ENCODE measurements at regions not wholly inside any gene's neighbourhood (a gene's known extent, or its start where the extent isn't known, plus 50 kb on each side); places are given as distances from the start of the nearest gene placed in this dataset.

DNA sequence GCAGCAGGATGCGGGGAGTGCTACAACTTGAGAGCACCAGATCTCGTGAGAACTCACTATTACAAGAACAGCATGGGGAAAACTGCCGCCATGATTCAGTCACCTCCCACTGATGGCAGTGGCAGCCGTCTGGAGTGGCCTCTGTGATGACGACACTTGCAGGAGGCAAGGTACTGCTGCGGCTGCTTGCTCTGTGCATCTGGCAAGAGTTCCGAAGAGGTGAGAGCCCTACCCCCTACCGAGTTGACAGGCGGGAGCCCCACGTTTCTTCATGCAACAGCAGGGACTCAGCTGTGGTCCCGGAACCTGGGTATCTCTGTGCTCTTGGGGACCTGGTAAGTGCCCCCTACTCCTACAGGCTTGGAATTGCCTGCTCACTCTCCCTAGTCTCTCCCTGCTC is 1672.7 kb upstream of the TMEFF2 start:
- Histone ChIP-seq H3K4me1 (ENCODE audit: insufficient read depth, low read length) (no peaks in the 10 kb centered on the region), H3K4me3 (ENCODE audit: low read length) (no peak overlapping the region), H3K27me3 (ENCODE audit: insufficient read depth, low read length, poor library complexity, severe bottlenecking) (no peaks in the 10 kb centered on the region), H3K36me3 (ENCODE audit: insufficient read depth, low read length) (no peaks in the 10 kb centered on the region), H3K9me3 (ENCODE audit: low read length) (no peaks in the 10 kb centered on the region), H3K27ac (ENCODE audit: low read depth, low read length) (no peak overlapping the region)
- H3K4me1 Mint-ChIP-seq: no peaks in the 10 kb centered on the region
- no peaks in the 10 kb centered on the region for H3K27me3 Mint-ChIP-seq
- peaks cover 0 to 12% (median 2%) of the 10 kb centered on the region in 5 donors for H3K9me3 Mint-ChIP-seq
- CTCF ChIA-PET: no interaction called here
- peak in 1 of 5 donors; percentile 29 for DNase-seq
- H3K4me3 Mint-ChIP-seq: no peak overlapping the region
- H3K27ac Mint-ChIP-seq: no peak overlapping the region
- H3K36me3 Mint-ChIP-seq: no peaks in the 10 kb centered on the region
- POLR2A ChIA-PET: no interaction called here

DNA sequence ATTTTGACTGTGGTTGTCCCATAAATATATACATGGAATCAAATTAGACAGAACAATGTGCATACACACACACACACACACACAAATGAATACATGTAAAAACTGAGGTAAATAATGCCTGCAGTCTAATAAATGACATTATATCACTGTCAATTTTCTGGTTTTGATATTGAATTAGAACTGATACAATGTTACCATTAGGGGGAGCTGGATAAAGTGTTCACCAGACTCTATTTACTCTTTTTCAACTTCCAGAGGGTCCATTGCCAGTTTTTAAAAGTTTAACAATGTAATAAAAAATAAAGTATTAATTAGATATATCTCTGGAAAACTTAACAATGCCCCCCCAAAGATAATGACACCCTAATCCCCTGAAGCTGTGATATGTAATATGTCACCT is 1666.8 kb upstream of the TMEFF2 start:
- H3K27me3 ChIP-seq (ENCODE audit: insufficient read depth, low read length, poor library complexity, severe bottlenecking): no peaks in the 10 kb centered on the region
- no peaks in the 10 kb centered on the region for H3K9me3 ChIP-seq (ENCODE audit: low read length)
- H3K36me3 ChIP-seq (ENCODE audit: insufficient read depth, low read length): no peaks in the 10 kb centered on the region
- Mint-ChIP-seq H3K4me1 (no peaks in the 10 kb centered on the region), H3K4me3 (no peak overlapping the region), H3K36me3 (no peaks in the 10 kb centered on the region), H3K27me3 (no peaks in the 10 kb centered on the region), H3K9me3 (peaks cover 0 to 2% (median 0%) of the 10 kb centered on the region in 5 donors), H3K27ac (no peak overlapping the region)
- no peaks in the 10 kb centered on the region for H3K4me1 ChIP-seq (ENCODE audit: insufficient read depth, low read length)
- no peak overlapping the region for H3K27ac ChIP-seq (ENCODE audit: low read depth, low read length)
- ChIA-PET POLR2A (no interaction called here), CTCF (no interaction called here)
- H3K4me3 ChIP-seq (ENCODE audit: low read length): no peak overlapping the region
- no peak for DNase-seq

DNA sequence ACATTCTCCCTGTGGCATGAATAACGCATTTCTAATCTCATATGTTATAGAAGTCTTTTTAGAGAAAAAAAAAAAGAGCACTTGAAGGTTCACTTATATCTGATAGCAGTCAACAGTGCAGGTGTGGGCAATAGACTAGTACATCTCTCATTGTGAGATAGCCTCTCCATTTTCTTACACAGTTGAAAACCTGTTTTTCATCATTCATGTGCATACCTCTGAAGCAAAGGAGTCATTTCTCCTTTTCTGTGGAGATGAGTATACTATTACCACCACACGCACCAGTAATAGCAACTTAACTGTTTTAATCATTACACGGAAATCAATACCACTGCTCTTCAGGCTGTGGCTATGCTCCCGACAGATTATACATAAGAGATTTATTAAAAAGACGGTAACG is 1653.3 kb upstream of the TMEFF2 start:
- Histone ChIP-seq H3K9me3 (ENCODE audit: low read length) (no peaks in the 10 kb centered on the region), H3K36me3 (ENCODE audit: insufficient read depth, low read length) (no peaks in the 10 kb centered on the region), H3K27me3 (ENCODE audit: insufficient read depth, low read length, poor library complexity, severe bottlenecking) (no peaks in the 10 kb centered on the region), H3K27ac (ENCODE audit: low read depth, low read length) (no peak overlapping the region), H3K4me3 (ENCODE audit: low read length) (no peak overlapping the region), H3K4me1 (ENCODE audit: insufficient read depth, low read length) (no peaks in the 10 kb centered on the region)
- Mint-ChIP-seq H3K4me3 (no peak overlapping the region), H3K27ac (no peak overlapping the region), H3K4me1 (no peaks in the 10 kb centered on the region), H3K36me3 (no peaks in the 10 kb centered on the region), H3K9me3 (no peaks in the 10 kb centered on the region), H3K27me3 (no peaks in the 10 kb centered on the region)
- DNase-seq: no peak
- POLR2A ChIA-PET: no interaction called here
- CTCF ChIA-PET: no interaction called here

DNA sequence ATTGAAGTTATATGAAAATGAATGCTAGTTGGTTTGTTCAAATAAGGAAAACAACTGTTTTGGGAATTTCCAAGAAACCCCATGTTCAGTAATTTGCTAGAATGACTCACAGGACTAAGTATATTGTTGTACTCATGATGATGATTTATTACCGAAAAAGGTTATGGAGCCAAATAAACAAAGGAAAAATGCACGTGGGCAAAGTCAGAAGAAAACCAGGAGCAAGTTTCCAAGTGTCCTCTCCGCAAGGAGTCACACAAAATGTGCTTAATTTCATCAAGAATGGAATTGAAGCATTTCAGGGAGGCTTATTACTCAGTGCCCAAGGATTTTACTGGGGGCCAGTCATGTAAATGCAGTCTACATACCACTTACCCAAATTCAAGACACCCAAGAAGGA is 1652.4 kb upstream of the TMEFF2 start:
- Mint-ChIP-seq H3K27me3 (no peaks in the 10 kb centered on the region), H3K27ac (no peak overlapping the region), H3K9me3 (no peaks in the 10 kb centered on the region), H3K4me3 (no peak overlapping the region), H3K36me3 (no peaks in the 10 kb centered on the region), H3K4me1 (no peaks in the 10 kb centered on the region)
- DNase-seq: no peak
- CTCF ChIA-PET: no interaction called here
- POLR2A ChIA-PET: no interaction called here
- H3K4me1 ChIP-seq (ENCODE audit: insufficient read depth, low read length): no peaks in the 10 kb centered on the region
- H3K9me3 ChIP-seq (ENCODE audit: low read length): no peaks in the 10 kb centered on the region
- no peaks in the 10 kb centered on the region for H3K36me3 ChIP-seq (ENCODE audit: insufficient read depth, low read length)
- no peak overlapping the region for H3K27ac ChIP-seq (ENCODE audit: low read depth, low read length)
- no peaks in the 10 kb centered on the region for H3K27me3 ChIP-seq (ENCODE audit: insufficient read depth, low read length, poor library complexity, severe bottlenecking)
- no peak overlapping the region for H3K4me3 ChIP-seq (ENCODE audit: low read length)

DNA sequence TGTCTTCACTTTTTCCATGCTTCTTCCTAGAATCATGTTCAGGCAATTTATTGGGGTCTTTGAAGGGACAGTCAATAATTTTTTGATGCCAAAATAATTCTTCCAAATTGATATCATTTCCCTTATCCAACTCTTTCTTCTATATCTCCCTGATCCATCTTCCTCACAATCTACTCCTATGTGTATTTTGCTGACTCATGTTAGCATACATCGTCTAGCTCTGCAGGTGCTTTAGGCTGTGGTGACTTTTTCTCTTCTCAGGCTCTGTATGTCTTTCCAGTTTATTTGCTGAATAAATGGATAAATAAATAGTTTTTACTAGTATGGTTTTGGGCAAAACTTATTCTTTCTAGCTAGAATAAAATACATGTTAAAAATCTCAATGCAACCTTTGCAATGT is 1650.9 kb upstream of the TMEFF2 start:
- Mint-ChIP-seq H3K9me3 (no peaks in the 10 kb centered on the region), H3K4me3 (no peak overlapping the region), H3K4me1 (no peaks in the 10 kb centered on the region), H3K27me3 (no peaks in the 10 kb centered on the region), H3K36me3 (no peaks in the 10 kb centered on the region), H3K27ac (no peak overlapping the region)
- no peak for DNase-seq
- POLR2A ChIA-PET: no interaction called here
- Histone ChIP-seq H3K36me3 (ENCODE audit: insufficient read depth, low read length) (no peaks in the 10 kb centered on the region), H3K4me3 (ENCODE audit: low read length) (no peak overlapping the region), H3K27me3 (ENCODE audit: insufficient read depth, low read length, poor library complexity, severe bottlenecking) (no peaks in the 10 kb centered on the region), H3K4me1 (ENCODE audit: insufficient read depth, low read length) (no peaks in the 10 kb centered on the region), H3K9me3 (ENCODE audit: low read length) (no peaks in the 10 kb centered on the region), H3K27ac (ENCODE audit: low read depth, low read length) (no peak overlapping the region)
- CTCF ChIA-PET: no interaction called here

DNA sequence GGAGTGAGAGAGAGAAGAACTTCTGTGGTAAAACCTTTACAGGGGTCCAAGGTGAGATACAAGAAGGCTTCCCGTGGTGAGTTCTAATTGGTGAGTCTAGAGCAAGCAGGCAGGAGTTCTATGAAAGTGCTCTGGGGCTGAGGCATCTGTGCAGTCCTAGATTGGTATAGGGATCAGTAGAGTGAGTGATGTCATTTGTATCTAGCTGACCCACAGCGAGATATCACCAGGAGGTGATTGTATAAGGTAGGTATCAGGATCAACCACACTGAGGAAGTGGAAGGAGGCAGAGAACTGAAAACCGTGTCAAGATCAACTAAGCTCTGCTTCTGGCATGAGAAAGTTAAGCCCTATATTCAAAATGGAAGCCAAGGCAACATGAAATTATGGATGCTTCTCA is 1648.9 kb upstream of the TMEFF2 start:
- Histone ChIP-seq H3K4me3 (ENCODE audit: low read length) (no peak overlapping the region), H3K36me3 (ENCODE audit: insufficient read depth, low read length) (no peaks in the 10 kb centered on the region), H3K4me1 (ENCODE audit: insufficient read depth, low read length) (no peaks in the 10 kb centered on the region), H3K27me3 (ENCODE audit: insufficient read depth, low read length, poor library complexity, severe bottlenecking) (no peaks in the 10 kb centered on the region), H3K27ac (ENCODE audit: low read depth, low read length) (no peak overlapping the region), H3K9me3 (ENCODE audit: low read length) (no peaks in the 10 kb centered on the region)
- Mint-ChIP-seq H3K36me3 (no peaks in the 10 kb centered on the region), H3K4me1 (no peaks in the 10 kb centered on the region), H3K9me3 (no peaks in the 10 kb centered on the region), H3K4me3 (no peak overlapping the region), H3K27ac (no peak overlapping the region), H3K27me3 (no peaks in the 10 kb centered on the region)
- no peak for DNase-seq
- CTCF ChIA-PET: no interaction called here
- POLR2A ChIA-PET: no interaction called here

DNA sequence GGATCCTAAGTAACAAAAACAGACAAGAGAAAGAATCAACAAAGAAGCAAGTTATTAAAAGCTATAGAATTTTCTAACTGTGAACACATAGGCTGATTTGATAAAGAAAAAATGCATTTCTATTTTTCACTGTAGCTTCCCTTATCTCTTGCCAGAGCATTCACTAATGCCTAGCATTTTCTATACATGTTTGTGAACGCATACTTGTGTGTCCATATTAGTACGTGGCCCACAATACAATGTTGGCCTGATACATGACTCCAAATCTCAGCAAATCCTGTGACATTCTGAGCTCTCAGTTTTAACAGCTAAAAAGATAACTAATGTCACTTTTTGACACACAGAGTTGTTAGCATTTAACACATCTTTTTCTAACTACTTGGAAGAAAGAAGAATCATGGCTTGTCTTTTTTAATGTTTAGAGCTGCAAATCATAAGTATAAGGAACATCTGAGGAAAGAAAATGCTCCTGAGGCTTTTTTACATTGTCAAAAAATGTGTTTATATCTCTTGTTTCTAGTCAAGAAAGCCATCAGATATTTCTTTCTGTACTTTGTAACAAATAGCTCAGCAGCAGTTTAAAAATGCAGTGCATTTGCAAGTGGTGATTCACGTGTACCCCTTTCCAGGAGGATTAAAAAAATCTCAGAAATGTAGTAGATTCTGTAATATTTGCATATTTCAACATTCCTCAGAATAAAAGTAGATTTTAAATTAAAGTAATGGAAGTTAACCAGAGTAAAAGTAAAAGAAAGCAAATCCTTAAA is 1646.8 kb upstream of the TMEFF2 start:
- Mint-ChIP-seq H3K36me3 (no peaks in the 10 kb centered on the region), H3K4me3 (no peak overlapping the region), H3K4me1 (no peaks in the 10 kb centered on the region), H3K27me3 (no peaks in the 10 kb centered on the region), H3K9me3 (no peaks in the 10 kb centered on the region), H3K27ac (no peak overlapping the region)
- ChIA-PET POLR2A (no interaction called here), CTCF (no interaction called here)
- Histone ChIP-seq H3K4me3 (ENCODE audit: low read length) (no peak overlapping the region), H3K27me3 (ENCODE audit: insufficient read depth, low read length, poor library complexity, severe bottlenecking) (no peaks in the 10 kb centered on the region), H3K36me3 (ENCODE audit: insufficient read depth, low read length) (no peaks in the 10 kb centered on the region), H3K9me3 (ENCODE audit: low read length) (no peaks in the 10 kb centered on the region), H3K27ac (ENCODE audit: low read depth, low read length) (no peak overlapping the region), H3K4me1 (ENCODE audit: insufficient read depth, low read length) (no peaks in the 10 kb centered on the region)
- DNase-seq: no peak

DNA sequence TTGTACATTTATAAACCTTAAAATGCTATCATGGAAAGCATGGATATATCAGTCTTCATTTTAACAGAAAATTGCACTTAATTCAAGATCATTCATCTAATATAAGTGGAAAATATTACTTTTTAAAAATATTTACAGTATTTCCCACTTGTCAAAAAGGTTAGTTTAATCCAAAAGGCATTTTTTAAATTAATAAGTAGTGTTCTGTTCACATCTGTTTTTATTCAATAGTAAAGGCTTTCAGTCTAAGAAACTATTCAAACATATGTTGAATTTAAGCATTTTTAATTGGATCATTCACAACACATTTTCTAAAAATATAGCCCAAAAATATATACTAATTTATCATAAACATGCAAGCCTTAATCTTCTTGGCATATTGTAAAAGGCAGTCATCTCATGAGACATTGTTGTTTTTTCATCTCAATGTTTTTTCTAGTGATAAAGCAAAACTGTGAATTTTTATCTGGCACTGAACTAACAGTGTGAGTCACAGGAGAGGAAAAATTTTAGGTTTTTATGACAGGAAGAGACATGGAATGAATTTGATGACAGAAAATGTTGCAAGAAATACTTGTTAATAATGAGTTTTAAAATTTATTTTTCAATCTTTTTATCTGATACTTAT is 1642.5 kb upstream of the TMEFF2 start:
- Mint-ChIP-seq H3K4me3 (no peak overlapping the region), H3K4me1 (no peaks in the 10 kb centered on the region), H3K27ac (no peak overlapping the region), H3K27me3 (no peaks in the 10 kb centered on the region), H3K9me3 (peaks cover 0 to 5% (median 2%) of the 10 kb centered on the region in 5 donors), H3K36me3 (no peaks in the 10 kb centered on the region)
- H3K27me3 ChIP-seq (ENCODE audit: insufficient read depth, low read length, poor library complexity, severe bottlenecking): no peaks in the 10 kb centered on the region
- H3K4me3 ChIP-seq (ENCODE audit: low read length): no peak overlapping the region
- no peak for DNase-seq
- CTCF ChIA-PET: no interaction called here
- no peak overlapping the region for H3K27ac ChIP-seq (ENCODE audit: low read depth, low read length)
- no peaks in the 10 kb centered on the region for H3K4me1 ChIP-seq (ENCODE audit: insufficient read depth, low read length)
- no peaks in the 10 kb centered on the region for H3K36me3 ChIP-seq (ENCODE audit: insufficient read depth, low read length)
- POLR2A ChIA-PET: no interaction called here
- no peaks in the 10 kb centered on the region for H3K9me3 ChIP-seq (ENCODE audit: low read length)
